ENCODE measurements at regions not wholly inside any gene's neighbourhood (a gene's known extent, or its start where the extent isn't known, plus 50 kb on each side); places are given as distances from the start of the nearest gene placed in this dataset.

DNA sequence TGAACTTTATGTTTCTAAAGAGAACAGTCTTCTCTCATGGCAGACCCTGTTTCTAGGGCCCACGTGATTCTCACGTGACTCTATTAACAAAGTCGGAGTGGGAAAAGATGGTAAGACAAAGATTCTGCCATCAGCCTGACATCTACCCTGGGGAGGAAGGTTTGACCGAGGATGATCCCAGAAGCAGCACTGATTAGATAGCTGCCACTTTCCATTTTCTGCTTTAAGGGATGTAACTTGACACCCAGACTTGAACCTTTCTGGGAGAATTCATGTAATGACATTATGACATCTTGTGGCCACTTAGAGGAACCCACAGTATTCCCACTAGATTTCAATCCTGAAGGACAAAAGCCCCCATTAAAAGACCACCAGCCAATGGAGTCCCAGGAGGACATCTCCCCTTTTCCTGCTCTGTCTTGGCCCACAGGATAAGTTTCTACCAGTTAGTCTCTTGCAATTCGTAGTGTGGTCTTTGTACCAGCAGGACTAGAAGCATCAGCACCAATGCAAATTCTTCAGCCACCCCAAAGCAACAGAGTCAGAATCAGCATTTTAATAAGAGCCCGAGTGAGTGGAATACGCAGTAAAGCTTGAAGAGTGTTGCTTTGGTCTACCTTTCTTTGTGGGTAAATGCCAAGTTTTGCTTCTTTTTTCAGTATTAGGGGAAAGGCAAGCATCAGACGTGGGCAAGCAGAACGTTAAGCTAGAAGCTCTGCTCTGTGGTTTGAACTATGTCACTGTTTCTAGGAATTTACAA, 480.5 kb upstream of the PROK2 start:
- H2BK120ac ChIP-seq (replicated peaks; ENCODE audit: low read depth, low read length) = no peak overlapping the region
- FAIRE-seq = peak; percentile 7
- peak; percentile 80 to 81 for TF ChIP-seq RAD21 (IDR thresholded peaks at IDR 0.05 in 1 of 2, conservative IDR thresholded peaks at IDR 0.05 in 1 of 2; ENCODE audit: low read depth in 2 of 2, low read length in 2 of 2)
- TF ChIP-seq, protein P1, sequence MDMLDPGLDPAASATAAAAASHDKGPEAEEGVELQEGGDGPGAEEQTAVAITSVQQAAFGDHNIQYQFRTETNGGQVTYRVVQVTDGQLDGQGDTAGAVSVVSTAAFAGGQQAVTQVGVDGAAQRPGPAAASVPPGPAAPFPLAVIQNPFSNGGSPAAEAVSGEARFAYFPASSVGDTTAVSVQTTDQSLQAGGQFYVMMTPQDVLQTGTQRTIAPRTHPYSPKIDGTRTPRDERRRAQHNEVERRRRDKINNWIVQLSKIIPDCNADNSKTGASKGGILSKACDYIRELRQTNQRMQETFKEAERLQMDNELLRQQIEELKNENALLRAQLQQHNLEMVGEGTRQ (IDR thresholded peaks at IDR 0.05; ENCODE audit: low read length) = no peak
- TF ChIP-seq, protein P2, sequence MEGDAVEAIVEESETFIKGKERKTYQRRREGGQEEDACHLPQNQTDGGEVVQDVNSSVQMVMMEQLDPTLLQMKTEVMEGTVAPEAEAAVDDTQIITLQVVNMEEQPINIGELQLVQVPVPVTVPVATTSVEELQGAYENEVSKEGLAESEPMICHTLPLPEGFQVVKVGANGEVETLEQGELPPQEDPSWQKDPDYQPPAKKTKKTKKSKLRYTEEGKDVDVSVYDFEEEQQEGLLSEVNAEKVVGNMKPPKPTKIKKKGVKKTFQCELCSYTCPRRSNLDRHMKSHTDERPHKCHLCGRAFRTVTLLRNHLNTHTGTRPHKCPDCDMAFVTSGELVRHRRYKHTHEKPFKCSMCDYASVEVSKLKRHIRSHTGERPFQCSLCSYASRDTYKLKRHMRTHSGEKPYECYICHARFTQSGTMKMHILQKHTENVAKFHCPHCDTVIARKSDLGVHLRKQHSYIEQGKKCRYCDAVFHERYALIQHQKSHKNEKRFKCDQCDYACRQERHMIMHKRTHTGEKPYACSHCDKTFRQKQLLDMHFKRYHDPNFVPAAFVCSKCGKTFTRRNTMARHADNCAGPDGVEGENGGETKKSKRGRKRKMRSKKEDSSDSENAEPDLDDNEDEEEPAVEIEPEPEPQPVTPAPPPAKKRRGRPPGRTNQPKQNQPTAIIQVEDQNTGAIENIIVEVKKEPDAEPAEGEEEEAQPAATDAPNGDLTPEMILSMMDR (IDR thresholded peaks at IDR 0.05; ENCODE audit: control extremely low read depth in 1 of 3, insufficient read depth in 1 of 3, low read depth in 1 of 3, low read length in 3 of 3) = peak in 2 of 3 experiments; percentile 41 to 52; a peak in 3 of 4 replicates
- TF ChIP-seq YY1 (IDR thresholded peaks at IDR 0.05; ENCODE audit: low read depth, low read length) = no peak
- TF ChIP-seq SRF (IDR thresholded peaks at IDR 0.05; ENCODE audit: low read depth, low read length) = no peak
- TF ChIP-seq NRF1 (IDR thresholded peaks at IDR 0.05; ENCODE audit: low read depth, low read length) = no peak
- TF ChIP-seq ASH2L (IDR thresholded peaks at IDR 0.05; ENCODE audit: low read length) = no peak
- TF ChIP-seq SIRT6 (IDR thresholded peaks at IDR 0.05; ENCODE audit: low read length) = no peak
- no peak for TF ChIP-seq GTF2F1 (IDR thresholded peaks at IDR 0.05; ENCODE audit: borderline replicate concordance, low read depth, low read length)

More for the DNA sequence above, 480.5 kb upstream of the PROK2 start:
- Histone ChIP-seq H2AK5ac (ENCODE audit: low read depth, low read length) (no peak overlapping the region), H3K4me2 (ENCODE audit: insufficient read depth in 1 of 2, low read depth in 2 of 2, low read length in 2 of 2) (no peak overlapping the region), H4K20me1 (replicated peaks in 1 of 2; ENCODE audit: control insufficient read depth in 1 of 2, insufficient read depth in 2 of 2, low read length in 2 of 2) (no peaks in the 10 kb centered on the region), H4K8ac (ENCODE audit: extremely low read depth, insufficient read depth, low read length) (no peak overlapping the region), H3K27ac (ENCODE audit: low read depth, low read length) (no peak overlapping the region), H3K36me3 (ENCODE audit: control insufficient read depth in 2 of 4, insufficient read depth in 4 of 4, low read length in 3 of 4) (no peaks in the 10 kb centered on the region), H3K23me2 (ENCODE audit: low read depth, low read length) (no peaks in the 10 kb centered on the region; the same call in 1 of the 2 replicates), H3K56ac (replicated peaks; ENCODE audit: insufficient read length, low read depth, low read length) (no peak overlapping the region), H4K5ac (ENCODE audit: insufficient read length, low read depth, low read length) (no peak overlapping the region), H3K14ac (ENCODE audit: insufficient read length) (no peak overlapping the region), H3K79me2 (ENCODE audit: control insufficient read depth in 1 of 2, insufficient read depth in 2 of 2, low read length in 2 of 2) (no peaks in the 10 kb centered on the region), H2BK12ac (ENCODE audit: low read depth, low read length) (no peak overlapping the region), H3K9me3 (ENCODE audit: insufficient read depth in 2 of 2, low read depth in 1 of 2, low read length in 1 of 2) (no peaks in the 10 kb centered on the region), H2BK15ac (ENCODE audit: low read length) (no peak overlapping the region), H4K91ac (replicated peaks; ENCODE audit: insufficient read length, low read length) (no peak overlapping the region), H3K9ac (replicated peaks in 1 of 4; ENCODE audit: extremely low read depth in 1 of 4, low read depth in 3 of 4, low read length in 3 of 4) (no peak overlapping the region), H2AFZ (ENCODE audit: low read length) (peak overlapping the region; percentile 78), H3K79me1 (ENCODE audit: low read depth, low read length) (no peaks in the 10 kb centered on the region), H3K4me3 (ENCODE audit: extremely low read depth in 1 of 4, insufficient read depth in 2 of 4, low read depth in 3 of 4, low read length in 4 of 4) (no peak overlapping the region), H3K23ac (ENCODE audit: insufficient read length) (no peak overlapping the region), H3K4me1 (replicated peaks in 1 of 4; ENCODE audit: control insufficient read depth in 3 of 4, insufficient read depth in 4 of 4, low read length in 3 of 4) (peaks cover 0 to 6% (median 0%) of the 10 kb centered on the region in 4 experiments; a peak in 1 of 7 replicates), H3K18ac (ENCODE audit: extremely low read depth, low read length) (no peak overlapping the region), H3K27me3 (replicated peaks in 1 of 4; ENCODE audit: control insufficient read depth in 3 of 4, extremely low read depth in 1 of 4, insufficient read depth in 3 of 4, low read length in 3 of 4) (no peaks in the 10 kb centered on the region), H2BK5ac (ENCODE audit: low read depth, low read length) (no peak overlapping the region), H3K4ac (replicated peaks; ENCODE audit: insufficient read length, low read depth, low read length) (no peak overlapping the region), H2BK20ac (ENCODE audit: low read length) (no peak overlapping the region)
- ChIA-PET POLR2A (ENCODE audit: partially characterized antibody) (no interaction called here), CTCF (ENCODE audit: partially characterized antibody) (interaction anchor here (0.5 to 5.1 kb wide), 30 partner anchors 8 to 554 kb away, joined by 3 to 28 read pairs (median 3); no protein-coding TSS in a partner anchor)
- 84% methylated on average over 9 of the region's 9 CpGs; no CpG with 5 or more reads in 1 of the 2 experiments for WGBS, 2 experiments (ENCODE audit: extremely low coverage in 1 of 2, insufficient coverage in 1 of 2, insufficient read length in 1 of 2, insufficient replicate concordance in 2 of 2, low coverage in 1 of 2, low lambda C conversion rate in 2 of 2, missing lambda C conversion rate in 1 of 2)
- DNase-seq (ENCODE audit: low read depth in 1 of 2, low spot score in 2 of 2) = no peak

Measured in H1 (cell line).